Thoracic aorta (tissue), 2 donors: ENCODE measurements at regions not wholly inside any gene's neighbourhood (a gene's known extent, or its start where the extent isn't known, plus 50 kb on each side); places are given as distances from the start of the nearest gene placed in this dataset.
"Not testable (repeated sequence)": the region's sequence is repeated elsewhere in the genome, so short reads cannot be mapped to it uniquely, and the experiment has no call there.

ENCODE experiments used
- ATAC-seq: fragments of 150-250 bp; one replicate; pipeline ENCODE4 v1.8.0; 2017; ENCODE audit warnings: low read depth; ENCODE audit not compliant: insufficient number of reproducible peaks, low FRiP score
- DNase-seq: peaks from one replicate; pipeline ENCODE4 v3.0.0-alpha.2; 2020; ENCODE audit warnings: low spot score
- H3K27ac ChIP-seq, 2 donors: fragments of 200-600 bp; sonication (generic); 1 replicate in 1 of 2; 2 replicates in 1 of 2; pipeline ENCODE4 v1.5.1; 2016; ENCODE audit warnings: mild to moderate bottlenecking in 2 of 2, moderate library complexity in 2 of 2
- H3K27me3 ChIP-seq: fragments of 200-600 bp; sonication (generic); replicated peaks from 2 replicates; pipeline ENCODE4 v1.6.0; 2016; ENCODE audit warnings: mild to moderate bottlenecking; ENCODE audit not compliant: insufficient read depth
- H3K36me3 ChIP-seq: fragments of 200-600 bp; sonication (generic); one replicate; pipeline ENCODE4 v1.5.1; 2016
- H3K4me1 ChIP-seq, 2 donors: fragments of 200-600 bp; sonication (generic); 1 replicate in 1 of 2; 2 replicates in 1 of 2; pipeline versions ENCODE4 v1.5.1 to v1.6.0; 2016; ENCODE audit warnings: low read depth in 2 of 2, mild to moderate bottlenecking in 1 of 2; ENCODE audit not compliant: control insufficient read depth in 1 of 2
- H3K4me3 ChIP-seq: fragments of 200-600 bp; sonication (generic); 2 replicates; pipeline ENCODE4 v1.5.1; 2016; ENCODE audit warnings: mild to moderate bottlenecking
- H3K9me3 ChIP-seq: fragments of 200-600 bp; sonication (generic); 2 replicates; pipeline ENCODE4 v1.5.1; 2016
- CTCF ChIP-seq: fragments of 200-600 bp; sonication (generic); IDR thresholded peaks from one replicate; pipeline ENCODE4 v1.5.1; 2019; ENCODE audit warnings: antibody characterized with exemption

GRCh38 chr10:36780158-36780557 lies 345.2 kb upstream of the ANKRD30A start:
- Histone ChIP-seq H3K4me1 (no peaks in the 10 kb centered on the region), H3K27ac (no peak overlapping the region), H3K4me3 (no peak overlapping the region), H3K36me3 (no peaks in the 10 kb centered on the region), H3K27me3 (no peaks in the 10 kb centered on the region), H3K9me3 (no peaks in the 10 kb centered on the region)
- no peak for DNase-seq
- TF ChIP-seq CTCF: no peak
- no peak for ATAC-seq

GRCh38 chr10:36779238-36779846 lies 346.1 kb upstream of the ANKRD30A start:
- H3K9me3 ChIP-seq: no peaks in the 10 kb centered on the region
- H3K27me3 ChIP-seq: no peaks in the 10 kb centered on the region
- DNase-seq (no peak), ATAC-seq (peak; percentile 95)
- H3K4me3 ChIP-seq: no peak overlapping the region
- H3K36me3 ChIP-seq: no peaks in the 10 kb centered on the region
- H3K4me1 ChIP-seq: no peaks in the 10 kb centered on the region
- no peak overlapping the region for H3K27ac ChIP-seq
- TF ChIP-seq CTCF: peak; percentile 76

- DNase-seq: no peak
- no peak for ATAC-seq
- no peak for TF ChIP-seq CTCF
- H3K27me3 ChIP-seq: no peaks in the 10 kb centered on the region
- H3K4me3 ChIP-seq: no peak overlapping the region
- H3K9me3 ChIP-seq: no peaks in the 10 kb centered on the region
- no peaks in the 10 kb centered on the region for H3K36me3 ChIP-seq
- no peak overlapping the region for H3K27ac ChIP-seq
- no peaks in the 10 kb centered on the region for H3K4me1 ChIP-seq
Measured at GRCh38 chr10:36778651-36779050, 346.7 kb upstream of the ANKRD30A start.

- H3K9me3 ChIP-seq: no peaks in the 10 kb centered on the region
- H3K27me3 ChIP-seq: no peaks in the 10 kb centered on the region
- no peaks in the 10 kb centered on the region for H3K36me3 ChIP-seq
- H3K4me3 ChIP-seq: no peak overlapping the region
- ATAC-seq (no peak), DNase-seq (no peak)
- H3K27ac ChIP-seq: no peak overlapping the region
- H3K4me1 ChIP-seq: no peaks in the 10 kb centered on the region
- TF ChIP-seq CTCF: no peak
Measured at GRCh38 chr10:36773652-36774051, 351.7 kb upstream of the ANKRD30A start.

GRCh38 chr10:36771725-36772124 lies 353.7 kb upstream of the ANKRD30A start:
- ATAC-seq (no peak), DNase-seq (no peak)
- no peak for TF ChIP-seq CTCF
- Histone ChIP-seq H3K27me3 (no peaks in the 10 kb centered on the region), H3K4me1 (no peaks in the 10 kb centered on the region), H3K36me3 (no peaks in the 10 kb centered on the region), H3K27ac (no peak overlapping the region), H3K4me3 (no peak overlapping the region), H3K9me3 (no peaks in the 10 kb centered on the region)

GRCh38 chr10:36769741-36770140 lies 355.7 kb upstream of the ANKRD30A start:
- H3K4me3 ChIP-seq, H3K27me3 ChIP-seq, H3K9me3 ChIP-seq, DNase-seq, H3K4me1 ChIP-seq, H3K27ac ChIP-seq, ATAC-seq, H3K36me3 ChIP-seq: not testable (repeated sequence)
